NCI-H526 treated with DMSO at 0.1 percent for 48 hours (cell line): ENCODE measurements at regions not wholly inside any gene's neighbourhood (a gene's known extent, or its start where the extent isn't known, plus 50 kb on each side); places are given as distances from the start of the nearest gene placed in this dataset.
"Not testable (repeated sequence)": the region's sequence is repeated elsewhere in the genome, so short reads cannot be mapped to it uniquely, and the experiment has no call there.

Experiments
- DNase-seq: peaks from one replicate; lab custom pipeline; 2025; lab: John Stamatoyannopoulos, UW

DNA sequence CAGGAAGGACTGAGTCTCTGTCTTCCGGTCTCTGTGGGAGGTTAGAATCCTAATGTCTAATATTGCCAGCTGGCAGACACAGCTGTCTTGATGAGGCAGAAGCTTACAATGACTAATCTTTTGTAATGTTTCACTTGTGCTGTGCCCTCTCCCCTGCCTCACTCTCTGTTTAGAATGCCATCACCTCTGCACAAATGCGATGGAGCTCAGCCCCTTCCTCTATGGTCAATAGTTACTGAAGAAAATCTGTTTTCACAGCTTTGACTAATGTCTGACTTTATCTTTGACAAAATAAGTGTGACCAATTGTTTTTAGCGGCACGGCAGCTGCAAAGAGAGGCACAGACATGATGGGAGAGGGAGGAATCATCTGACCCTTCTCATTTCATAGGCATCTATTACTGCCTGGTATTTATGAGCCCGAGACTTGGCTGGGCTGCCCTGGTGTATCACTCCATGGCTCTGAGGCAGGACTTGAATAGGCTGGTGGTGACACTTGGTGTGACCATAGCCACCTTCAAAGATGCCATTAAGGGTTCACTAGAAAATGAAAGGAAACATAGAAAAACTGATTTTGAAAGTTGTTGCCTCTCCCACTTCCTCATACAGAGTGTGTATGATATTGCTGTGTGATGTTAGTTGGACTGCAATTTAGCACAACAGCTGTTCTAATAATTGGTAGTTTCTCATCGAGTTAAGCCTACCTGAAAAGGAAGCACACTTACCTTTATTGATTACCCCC lies 163.2 kb upstream of the NBPF11 start:
- DNase-seq: no peak

DNA sequence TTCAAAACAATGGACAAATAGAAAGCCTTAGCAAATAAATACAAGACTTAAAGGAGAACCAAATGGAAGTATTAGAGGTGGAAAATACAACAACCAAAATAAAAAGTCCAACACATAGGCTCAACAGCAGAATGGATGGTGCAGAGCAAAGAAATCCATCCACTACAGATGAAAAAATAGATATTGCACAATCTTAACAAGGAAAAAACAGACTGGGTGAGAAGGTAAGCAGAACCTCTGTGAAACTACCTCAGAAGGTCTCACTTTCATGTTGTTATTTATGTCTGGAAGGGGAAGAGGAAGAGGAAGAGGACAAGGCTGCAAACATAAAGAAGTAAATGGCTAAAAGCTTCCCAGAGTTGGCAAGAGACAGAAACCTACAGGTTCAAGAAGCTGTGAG lies 158.7 kb upstream of the NBPF11 start:
- DNase-seq: no peak

DNA sequence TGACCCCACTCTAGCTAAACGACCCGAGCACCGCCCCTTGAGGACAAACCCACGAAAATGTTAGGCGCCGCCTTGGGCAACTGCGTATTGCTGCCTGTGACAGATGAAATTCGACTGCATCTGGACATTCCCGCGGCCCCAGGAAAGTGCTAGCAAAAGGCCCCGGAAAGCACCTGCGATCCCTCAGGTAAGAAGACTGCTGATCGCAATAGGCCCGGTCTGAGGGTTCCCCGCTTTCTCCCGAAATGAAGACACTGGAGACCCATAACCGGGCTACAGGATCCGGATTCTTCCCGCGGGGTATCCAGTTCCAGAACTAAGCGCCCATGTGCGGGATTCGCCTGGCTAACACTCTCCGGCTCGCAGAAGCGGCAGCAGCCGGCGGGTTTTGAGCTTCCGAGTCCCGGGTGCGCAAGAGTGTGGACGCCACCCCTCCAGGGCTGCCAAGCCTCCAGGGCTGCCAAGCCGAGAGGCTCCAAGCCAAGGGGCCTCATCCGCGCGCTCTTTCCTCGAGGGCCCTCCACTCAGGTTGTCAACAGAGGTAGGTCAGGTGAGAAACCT lies 157.9 kb upstream of the NBPF11 start:
- no peak for DNase-seq

DNA sequence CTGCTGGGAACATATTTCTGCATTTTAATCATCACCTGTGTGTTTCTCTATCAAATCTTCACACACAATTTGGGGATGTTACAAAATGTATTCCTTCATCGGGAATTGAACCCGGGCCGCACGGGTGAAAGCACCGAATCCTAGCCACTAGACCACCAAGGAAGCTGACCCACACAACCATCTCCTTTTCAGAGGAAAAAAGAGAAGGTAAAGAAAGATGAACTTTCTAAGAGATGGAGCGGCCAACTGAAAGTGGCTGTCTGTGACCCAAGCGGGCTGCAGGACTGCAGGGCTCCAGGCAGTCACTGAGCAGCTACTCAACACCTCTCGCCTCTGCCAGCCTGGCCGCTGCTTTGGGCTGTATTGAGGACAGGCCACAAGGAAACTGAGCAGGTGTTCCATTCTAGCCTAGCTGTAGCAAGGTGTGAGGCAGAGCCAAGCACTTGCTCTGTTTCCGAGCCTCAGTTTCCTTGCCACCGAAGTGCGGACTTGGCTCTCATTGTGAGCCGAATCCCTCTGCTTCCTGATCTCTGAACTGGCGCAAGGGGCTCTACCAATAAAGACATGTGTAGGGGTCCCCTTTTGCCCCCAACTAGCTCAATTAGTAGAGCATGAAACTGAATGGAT lies 156.9 kb upstream of the NBPF11 start:
- DNase-seq: no peak

DNA sequence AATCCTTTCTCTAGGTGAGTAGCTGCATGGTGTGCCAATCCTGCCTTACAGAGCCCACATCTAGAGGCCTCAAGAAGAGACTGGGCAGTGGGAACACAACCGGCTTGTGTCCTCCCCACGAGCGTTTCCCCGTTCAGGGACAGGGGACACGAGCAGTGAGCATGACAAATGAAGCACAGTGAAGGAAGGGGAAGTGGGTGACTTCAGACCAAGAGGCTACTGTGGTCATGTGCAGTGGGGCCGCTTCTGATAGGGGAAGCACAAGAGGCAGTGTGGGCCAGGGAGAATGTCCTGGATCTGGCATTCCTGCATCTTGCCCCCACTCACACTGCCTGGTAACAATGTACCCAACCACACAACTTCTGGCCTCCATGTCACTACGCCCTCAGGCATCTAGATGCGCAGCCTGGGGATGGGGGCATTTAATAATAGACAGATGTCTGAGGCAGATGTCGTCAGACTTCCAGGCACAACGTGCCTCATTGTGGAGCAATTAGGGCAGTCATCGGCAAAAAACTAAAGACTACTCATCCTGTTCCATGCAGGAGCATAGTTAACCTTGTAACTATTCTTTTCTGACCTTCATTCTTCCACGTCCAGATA lies 155.6 kb upstream of the NBPF11 start:
- no peak for DNase-seq

DNA sequence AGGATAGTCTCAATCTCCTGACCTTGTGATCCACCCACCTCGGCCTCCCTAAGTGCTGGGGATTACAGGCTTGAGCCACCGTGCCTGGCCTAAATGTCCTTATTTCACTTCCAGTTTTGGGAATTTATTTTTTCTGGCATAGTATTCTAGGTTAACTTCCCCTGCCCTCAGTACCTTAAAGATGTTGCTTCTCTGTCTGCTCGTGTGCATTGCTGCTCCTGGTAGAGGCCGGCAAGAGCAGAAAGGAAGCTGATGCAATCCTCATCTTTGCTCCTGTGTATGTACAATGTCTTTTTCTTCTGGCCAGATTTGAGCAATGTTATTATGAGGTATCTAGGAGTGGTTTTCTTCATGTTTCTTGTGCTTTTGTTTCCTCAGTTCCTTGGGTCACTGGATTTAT lies 152.9 kb upstream of the NBPF11 start:
- not testable (repeated sequence) for DNase-seq

DNA sequence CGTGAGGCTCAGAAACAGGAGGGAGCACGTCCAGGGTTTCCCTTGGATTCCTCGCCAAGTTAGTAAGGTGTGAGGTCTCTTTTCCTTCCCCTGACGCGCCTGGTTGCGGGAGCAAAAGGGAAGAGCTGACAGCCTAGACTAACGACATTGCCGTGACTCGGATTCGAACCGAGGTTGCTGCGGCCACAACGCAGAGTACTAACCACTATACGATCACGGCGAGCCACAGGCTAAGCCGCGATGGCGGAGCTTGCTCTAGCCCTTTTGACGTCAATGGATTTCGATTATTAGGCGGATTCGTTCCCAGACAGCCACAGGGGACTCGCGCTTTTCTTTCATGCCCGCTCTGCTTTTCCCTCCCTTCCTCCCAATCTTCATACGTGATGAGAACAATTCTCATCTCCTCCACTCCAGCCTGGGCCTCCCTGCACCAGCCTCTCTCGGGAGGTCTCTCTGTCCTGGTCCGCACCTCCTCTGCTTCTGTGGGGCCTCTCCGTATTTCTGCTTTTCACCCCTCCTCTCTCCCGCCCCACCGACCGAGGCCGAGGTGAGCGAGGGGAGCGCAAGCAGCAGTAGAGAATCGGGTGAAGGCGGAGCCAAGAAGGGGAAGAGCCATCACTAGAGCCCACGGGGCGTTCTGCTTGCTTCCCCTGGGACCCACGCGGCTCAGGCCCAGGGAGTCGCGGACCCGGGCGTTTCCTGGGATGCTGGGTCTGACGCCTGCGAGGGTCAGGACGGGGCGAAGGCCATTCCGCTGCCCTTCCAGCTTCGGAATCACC lies 150.7 kb upstream of the NBPF11 start:
- DNase-seq: not testable (repeated sequence)

DNA sequence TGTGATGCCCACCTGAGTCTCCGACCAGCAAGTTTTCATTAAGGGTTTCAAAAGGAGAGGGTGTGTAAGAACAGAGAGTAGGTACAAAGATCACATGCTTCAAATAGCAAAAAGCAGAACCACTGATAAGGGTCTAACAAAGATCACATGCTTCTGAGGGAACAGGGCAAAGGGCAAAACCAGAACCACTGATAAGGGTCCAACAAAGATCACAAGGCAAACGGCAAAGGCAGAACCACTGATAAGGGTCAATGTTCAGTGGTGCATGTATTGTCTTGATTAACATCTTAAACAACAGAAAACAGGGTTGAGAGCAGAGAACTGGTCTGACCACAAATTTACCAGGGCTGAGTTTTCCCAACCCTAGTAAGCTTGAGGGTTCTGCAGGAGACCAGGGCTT lies 145.8 kb upstream of the NBPF11 start:
- DNase-seq: not testable (repeated sequence)

DNA sequence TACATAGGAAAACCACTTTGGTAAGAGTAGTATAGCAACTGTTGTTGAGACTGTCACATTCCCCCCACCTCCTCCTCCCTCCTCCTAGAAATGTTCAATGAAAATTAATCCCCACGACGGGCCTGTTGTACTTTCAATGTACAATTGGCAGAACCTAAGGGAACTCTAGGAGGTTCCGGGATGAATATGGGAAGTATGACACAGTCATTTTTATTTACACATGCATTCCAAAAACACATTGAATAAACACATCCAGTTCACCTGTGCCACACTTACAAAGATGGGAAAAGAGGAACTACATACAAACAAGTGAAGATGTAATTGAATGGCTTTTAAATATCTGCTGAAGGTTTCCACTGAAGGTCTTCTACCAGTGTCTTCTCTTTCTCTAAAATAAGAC lies 144.4 kb upstream of the NBPF11 start:
- DNase-seq: no peak

DNA sequence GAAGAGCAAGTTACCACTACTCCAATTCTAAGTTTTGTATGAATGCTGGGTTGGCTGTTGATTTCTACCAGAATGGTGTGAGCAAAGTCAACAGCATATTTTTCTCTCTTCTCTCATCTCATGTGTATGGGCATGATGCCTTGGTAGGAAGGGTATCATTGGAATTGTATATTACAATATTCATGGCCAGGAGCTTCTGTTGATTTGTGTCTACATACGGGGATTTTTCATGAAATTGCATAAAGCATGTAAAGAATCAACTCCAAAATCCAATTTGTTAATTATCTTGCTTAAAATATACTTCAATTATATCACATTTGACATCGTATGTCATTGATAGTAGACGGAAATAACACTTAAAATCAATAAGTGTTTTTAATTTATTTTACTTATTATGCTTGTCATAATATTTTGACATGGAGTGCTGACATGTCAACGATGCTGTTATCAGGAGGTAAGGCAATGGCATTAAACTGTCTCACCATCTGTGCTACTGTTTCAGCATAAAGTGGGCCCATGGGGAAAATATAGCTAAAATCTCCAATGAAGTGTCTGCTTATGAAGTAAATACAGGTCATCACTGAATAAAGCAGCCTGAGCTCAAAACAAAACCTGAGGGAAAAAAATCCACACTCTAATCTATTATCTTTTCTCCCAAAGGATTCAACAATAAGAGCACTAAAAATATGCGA lies 142.2 kb upstream of the NBPF11 start:
- no peak for DNase-seq

DNA sequence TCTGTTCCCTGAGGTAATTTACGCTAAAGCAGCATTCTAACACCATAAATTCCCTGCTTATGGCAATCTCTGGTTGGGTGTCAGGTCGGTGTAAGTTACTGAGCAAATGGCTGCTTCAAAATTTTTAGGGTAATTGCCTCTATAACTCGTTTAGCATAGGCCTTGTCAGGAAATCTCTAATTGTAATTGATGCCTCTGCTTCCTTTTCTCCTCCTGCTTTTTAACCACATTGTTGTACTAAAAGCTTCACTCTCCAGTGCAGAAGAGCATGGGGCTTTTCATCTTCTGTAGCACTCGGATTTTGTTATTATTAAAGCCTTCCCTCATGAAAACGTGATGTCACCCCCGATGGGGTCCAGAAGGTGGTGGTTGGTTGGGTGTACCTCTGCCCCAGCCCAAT lies 141.6 kb upstream of the NBPF11 start:
- no peak for DNase-seq

DNA sequence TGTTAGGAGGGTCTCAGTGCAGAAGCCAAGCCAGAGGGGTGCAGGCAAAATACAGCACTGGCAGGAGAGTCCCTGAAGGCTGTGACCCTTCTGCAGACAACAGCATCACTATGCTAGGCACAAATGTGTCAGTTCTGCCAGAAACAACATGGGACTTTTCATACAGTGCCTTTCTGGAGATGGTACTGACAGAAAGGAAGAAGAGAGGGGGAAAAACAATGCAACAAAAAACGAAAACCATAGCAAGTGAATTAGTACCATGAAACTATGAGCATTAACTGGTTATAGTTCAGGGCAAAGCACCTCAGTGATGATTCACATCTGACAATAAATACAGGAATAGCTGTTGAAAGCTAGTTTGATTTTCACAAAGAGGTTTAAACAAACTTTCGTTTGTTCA lies 140.8 kb upstream of the NBPF11 start:
- DNase-seq: no peak

DNA sequence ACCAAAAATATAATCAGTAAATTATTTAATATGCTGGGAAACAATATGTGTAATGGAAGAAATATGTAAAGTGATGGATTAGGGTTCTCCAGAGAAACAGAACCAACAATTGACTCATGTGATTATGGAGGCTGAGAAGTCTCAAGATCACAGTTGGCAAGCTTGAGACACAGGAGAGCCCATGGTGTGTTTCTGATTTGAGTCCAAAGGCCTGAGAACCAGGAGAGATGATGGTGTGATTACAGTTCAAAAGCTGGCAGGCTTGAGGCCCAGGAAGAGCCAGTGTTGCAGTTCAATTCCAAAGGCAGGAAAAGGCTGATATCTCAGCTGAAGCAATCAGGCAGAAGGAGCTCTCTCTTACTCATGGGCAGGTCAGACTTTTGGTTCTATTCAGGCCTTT lies 138.8 kb upstream of the NBPF11 start:
- no peak for DNase-seq

DNA sequence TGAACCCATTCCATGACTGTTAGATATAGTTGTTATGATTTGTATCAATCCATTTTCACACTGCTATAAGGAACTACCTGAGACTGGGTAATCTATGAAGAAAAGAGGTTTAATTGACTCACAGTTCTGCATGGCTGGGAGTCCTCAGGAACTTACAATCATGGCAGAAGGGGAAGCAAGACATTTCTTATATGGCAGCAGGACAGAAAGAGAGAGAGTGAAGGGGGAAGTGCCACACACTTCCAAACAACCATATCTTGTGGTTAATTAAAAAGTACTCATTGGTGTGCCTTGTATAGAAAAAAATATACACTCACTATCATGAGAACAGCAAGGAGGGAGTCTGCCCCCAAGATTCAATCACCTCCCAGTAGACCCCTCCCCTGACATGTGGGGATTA lies 137.6 kb upstream of the NBPF11 start:
- no peak for DNase-seq

DNA sequence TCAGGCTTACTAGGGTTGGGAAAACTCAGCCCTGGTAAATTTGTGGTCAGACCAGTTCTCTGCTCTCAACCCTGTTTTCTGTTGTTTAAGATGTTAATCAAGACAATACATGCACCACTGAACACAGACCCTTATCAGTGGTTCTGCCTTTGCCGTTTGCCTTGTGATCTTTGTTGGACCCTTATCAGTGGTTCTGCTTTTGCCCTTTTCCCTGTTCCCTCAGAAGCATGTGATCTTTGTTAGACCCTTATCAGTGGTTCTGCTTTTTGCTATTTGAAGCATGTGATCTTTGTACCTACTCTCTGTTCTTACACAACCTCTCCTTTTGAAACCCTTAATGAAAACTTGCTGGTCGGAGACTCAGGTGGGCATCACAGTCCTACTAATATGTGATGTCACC lies 133.9 kb upstream of the NBPF11 start:
- not testable (repeated sequence) for DNase-seq

DNA sequence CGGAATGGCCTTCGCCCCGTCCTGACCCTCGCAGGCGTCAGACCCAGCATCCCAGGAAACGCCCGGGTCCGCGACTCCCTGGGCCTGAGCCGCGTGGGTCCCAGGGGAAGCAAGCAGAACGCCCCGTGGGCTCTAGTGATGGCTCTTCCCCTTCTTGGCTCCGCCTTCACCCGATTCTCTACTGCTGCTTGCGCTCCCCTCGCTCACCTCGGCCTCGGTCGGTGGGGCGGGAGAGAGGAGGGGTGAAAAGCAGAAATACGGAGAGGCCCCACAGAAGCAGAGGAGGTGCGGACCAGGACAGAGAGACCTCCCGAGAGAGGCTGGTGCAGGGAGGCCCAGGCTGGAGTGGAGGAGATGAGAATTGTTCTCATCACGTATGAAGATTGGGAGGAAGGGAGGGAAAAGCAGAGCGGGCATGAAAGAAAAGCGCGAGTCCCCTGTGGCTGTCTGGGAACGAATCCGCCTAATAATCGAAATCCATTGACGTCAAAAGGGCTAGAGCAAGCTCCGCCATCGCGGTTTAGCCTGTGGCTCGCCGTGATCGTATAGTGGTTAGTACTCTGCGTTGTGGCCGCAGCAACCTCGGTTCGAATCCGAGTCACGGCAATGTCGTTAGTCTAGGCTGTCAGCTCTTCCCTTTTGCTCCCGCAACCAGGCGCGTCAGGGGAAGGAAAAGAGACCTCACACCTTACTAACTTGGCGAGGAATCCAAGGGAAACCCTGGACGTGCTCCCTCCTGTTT lies 128.9 kb upstream of the NBPF11 start:
- DNase-seq: not testable (repeated sequence)

DNA sequence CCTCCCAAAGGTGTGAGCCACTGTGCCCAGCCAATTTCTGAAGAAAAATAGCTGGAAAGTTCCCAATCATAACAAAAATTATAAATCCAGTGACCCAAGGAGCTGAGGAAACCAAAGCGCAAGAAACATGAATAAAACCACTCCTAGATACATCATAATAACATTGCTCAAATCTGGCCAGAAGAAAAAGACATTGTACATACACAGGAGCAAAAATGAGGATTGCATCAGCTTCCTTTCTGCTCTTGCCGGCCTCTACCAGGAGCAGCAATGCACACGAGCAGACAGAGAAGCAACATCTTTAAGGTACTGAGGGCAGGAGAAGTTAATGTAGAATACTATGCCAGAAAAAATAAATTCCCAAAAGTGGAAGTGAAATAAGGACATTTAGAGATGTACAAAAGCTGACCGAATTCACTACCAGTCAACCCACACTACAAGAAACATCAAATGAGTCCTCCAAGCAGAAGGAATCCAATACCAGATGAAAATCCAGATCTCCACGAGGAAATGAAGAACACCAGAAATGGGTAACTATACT lies 127.0 kb upstream of the NBPF11 start:
- not testable (repeated sequence) for DNase-seq

DNA sequence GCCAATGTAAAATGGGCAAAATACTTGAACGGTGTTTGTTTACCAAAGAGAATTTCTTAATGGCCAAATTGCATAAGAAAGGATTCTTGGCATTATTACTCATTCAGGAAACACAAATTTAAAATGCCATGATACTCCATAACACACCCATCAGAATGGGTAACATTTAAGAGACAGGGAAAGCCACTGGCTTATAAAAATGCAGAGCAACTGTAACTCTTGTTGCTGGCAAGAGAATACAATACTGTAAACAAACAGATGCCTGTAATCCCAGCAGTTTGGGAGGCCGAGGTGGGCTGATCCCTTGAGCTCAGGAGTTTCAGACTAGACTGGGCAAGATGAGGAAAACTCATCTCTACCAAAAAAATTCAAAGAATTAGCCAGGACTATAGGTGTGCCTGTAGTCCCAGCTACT lies 125.8 kb upstream of the NBPF11 start:
- not testable (repeated sequence) for DNase-seq

DNA sequence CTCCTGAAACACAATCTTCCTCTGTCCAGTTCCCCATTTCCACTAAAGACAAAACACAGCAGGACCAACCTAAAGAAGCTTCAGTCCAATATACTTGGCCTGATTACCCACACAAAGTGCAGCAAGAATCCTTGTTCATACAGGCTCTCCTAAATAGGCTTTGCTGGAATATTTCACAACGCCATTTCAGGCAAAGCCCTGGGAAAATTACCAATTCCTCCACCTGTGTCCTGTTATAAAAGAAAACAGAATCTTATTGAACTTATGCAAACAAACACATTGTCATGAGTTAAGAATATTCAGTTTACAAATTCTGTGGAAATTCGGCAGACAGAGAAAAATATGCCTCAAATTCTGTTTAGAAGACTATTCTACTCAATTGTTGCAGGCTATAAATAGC lies 115.0 kb upstream of the NBPF11 start:
- DNase-seq: not testable (repeated sequence)

DNA sequence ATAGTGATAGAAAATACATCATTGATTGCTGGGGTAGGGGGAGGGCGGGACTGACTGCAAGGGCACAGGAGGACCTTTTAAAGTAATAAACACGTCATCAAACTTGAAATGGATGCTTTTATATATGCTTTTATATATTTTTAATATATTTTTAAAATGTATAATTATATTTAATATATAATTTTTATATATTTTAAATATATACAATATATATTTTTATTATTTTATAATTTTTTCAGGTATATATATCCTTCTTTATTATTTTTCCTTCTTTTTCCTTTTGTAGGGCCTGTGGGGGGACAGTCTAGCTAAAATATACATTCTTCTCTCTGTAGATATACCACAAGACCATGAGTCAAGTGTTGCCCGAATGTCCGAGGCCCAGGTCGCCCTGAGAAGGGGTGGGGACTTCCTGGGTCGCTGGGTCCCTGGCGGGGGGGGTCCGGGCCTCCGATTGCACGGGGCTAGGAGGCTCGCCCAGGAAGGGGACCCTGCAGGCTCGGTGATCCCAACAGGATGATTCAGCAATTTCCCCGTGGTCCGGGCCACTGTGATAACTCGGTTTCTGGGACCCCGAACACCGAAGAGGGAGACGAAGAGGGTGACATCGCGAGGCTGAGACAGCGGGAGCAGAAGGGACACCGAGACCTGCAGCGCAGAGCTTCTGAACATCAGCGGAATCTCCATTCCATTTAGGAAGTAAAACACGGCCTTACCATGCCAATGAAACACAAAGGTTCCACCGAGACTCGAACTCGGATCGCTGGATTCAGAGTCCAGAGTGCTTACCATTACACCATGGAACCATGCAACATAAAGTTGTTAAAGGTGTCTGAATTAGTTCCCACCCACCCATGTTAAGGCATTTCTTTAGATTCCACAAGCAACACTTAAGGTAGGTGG lies 112.5 kb upstream of the NBPF11 start:
- no peak for DNase-seq
